HG03064 (cell line): ENCODE measurements at regions not wholly inside any gene's neighbourhood (a gene's known extent, or its start where the extent isn't known, plus 50 kb on each side); places are given as distances from the start of the nearest gene placed in this dataset.

ENCODE experiments used
- ATAC-seq: cut with Tn5 transposase; IDR thresholded peaks from one replicate; pipeline ENCODE4 v1.9.1; 2021; ENCODE audit warnings: low read depth; ENCODE audit not compliant: unreplicated experiment

DNA sequence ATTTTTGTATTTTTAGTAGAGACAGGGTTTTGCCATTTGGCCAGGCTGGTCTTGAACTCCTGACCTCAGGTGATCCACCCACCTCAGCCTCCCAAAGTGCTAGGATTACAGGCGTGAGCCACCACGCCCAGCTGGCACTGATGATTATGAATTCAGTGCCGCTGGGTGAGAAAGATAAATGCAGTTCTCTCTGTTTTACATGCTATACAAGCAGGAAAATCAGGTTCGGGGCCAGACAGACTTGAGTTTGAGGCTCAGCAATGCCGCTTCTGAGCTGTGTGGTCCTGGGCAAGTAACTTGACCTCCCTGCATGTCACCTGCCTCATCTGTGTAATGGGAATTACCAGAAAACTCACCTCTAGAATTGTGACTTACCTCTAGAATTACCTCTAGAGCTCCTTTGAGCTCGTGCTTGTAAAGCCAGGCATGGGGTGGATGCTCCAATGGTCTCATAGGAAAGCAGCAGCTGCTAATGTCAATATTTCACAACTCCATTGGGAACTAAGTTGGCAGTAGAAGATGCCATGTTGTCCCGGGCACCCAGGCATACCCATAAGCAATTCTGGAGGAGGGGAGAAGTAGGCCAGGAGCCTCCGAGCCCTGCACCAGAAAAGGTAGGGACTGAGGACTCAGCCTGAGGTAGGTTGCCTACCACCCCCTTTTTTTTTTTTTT lies 119.8 kb upstream of the SLC25A33 start:
- no peak for ATAC-seq

DNA sequence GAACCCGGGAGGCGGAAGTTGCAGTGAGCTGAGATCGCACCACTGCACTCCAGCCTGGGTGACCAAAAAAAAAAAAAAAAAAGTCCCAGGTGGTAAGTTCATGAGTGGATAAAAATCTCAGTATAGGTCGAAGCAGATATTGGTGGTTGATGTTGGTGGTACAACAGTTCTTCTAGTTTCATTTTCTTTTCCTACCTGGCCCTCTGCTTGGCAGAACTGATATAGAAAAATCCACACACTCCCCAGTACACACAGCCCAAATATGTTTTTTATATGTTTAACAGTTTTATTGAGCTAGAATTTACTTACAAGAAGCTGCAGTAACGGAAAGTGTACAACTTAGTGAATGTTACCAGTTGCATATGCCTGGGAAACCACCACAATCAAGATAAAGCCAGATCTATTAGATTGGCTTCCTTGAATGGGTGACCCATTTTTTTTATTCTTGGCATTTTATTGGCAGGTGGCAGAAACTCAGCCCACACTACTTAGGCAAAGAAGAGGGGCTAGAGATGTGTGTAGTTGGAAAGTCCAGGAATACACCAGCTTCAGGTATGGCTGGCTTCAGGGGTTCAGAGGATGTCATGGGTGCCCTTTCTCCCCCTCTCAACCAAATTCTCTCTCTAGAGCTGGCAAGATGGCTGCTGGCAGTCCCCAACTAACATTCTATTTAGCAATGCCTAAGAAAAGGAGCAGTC lies 118.3 kb upstream of the SLC25A33 start:
- no peak for ATAC-seq

DNA sequence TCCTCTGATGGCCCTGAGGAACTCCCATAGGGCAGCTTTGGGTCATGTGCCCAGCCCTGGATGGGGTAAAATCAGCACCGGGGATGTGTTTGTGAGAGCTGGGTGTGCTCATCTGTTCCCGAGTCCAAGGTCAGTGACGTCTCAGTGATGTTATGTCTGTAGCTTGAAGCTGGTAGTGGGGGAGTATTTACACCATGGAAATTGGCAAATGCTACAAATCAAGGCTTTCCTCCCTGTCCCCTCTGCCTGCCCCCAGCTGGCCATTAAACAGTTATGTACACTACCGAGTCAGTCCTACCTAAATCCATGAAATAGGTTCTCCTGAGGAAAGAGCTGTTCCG lies 117.8 kb upstream of the SLC25A33 start:
- ATAC-seq, result no peak

DNA sequence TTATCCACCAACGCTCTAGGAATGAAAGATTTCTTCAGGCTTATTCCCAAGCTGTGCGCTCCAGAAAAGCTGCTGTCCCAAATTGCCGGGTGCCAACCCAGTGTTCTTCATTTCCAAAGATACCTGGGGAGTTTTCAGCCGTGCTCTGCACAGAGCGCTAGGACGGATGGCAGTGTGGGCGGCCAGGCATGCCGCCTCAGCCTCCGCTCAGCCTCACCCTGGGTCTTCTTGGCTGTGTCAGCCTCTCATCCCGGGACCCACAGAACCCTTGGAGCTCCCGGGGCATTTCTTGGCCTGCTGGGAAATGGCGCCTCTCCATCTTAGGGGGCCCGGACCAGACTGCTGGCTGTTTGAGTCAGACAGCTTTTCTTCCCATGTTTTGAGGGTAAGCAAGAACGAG lies 116.9 kb upstream of the SLC25A33 start:
- no peak for ATAC-seq

DNA sequence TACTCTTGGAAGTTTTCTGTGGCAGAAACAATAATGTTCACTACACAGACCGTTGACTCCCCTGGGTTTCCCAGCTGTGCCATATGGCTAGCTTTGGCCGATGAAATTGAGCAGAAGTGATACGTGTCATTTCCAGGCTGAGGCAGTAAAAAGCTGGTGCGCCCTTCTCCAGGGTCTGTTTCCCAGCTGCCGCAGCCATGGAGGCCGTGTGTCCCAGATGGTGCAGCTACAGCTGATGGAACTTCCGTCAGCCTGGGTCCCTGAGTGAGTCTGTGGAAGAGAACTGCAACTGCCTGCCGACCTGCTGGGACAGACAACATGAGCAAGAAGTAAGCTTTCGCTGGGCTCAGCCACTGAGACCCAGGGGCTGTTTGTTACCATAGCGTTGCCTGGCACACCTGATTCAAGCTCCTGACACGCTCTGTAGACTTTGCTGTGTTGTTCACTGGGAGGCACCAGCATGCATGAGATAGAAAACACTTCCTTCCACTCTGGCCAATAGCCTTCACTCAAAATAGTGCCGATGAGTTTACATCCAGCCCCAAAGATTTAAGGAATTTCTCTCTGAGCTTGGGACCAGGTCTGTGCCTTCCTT lies 116.3 kb upstream of the SLC25A33 start:
- ATAC-seq, result no peak

DNA sequence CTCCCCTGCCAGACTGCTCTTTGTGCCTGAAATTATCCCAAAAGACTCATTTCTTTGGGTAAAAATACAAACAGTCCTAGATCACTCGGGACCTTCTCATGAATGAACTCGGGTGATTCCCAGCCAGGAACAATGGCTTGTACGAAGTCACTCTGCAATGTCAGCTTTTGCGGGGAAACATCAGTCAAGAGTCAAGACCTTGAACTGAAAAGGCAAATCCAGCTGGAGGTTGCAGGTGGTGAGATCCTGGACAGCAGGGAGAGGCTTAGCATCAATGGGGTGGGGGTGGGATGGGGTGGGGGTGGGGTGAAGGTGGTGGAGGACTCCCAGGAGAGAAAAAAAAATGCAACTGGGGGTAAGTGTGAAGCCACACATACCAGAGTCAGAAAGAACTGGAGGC lies 115.0 kb upstream of the SLC25A33 start:
- ATAC-seq, result no peak

DNA sequence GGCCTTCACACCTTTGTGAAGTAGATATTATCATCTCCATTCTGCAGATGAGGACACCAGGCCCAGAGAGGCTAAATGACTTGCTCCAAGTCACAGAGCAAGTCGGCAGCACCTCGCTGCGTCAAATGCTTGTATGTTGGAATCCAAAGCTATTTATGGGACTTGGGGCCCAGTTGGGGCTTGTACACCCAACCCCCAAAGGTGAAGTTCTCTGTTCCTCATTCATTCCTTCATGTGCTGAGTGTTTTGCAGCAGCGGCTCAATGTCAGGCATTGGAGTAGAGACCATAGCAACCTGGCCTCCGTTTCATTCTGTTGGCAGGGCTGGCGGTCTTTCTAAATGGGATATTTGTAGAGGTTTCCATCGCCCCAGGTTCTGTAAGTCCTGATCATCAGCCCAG lies 113.4 kb upstream of the SLC25A33 start:
- peak; percentile 10 for ATAC-seq

DNA sequence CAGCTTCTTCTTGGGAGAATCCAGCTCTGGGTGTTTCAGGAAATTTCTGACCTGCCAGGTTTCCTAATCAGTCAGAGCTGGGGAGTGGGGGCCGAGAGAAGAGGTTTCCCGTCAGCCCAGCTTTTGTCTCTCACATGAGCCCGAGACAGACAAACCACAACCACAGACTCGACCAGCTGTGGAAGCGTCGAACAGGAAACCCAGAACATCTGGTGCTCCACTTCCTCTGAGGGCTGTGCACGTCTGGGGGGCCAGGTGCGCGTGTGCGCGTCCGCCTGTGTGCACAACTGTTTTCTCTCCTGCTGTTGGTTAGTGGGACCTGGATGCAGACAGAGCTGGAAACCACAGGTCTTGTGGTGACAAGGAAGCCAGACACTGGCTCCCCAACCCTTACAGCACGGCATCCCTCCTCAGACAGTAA lies 113.0 kb upstream of the SLC25A33 start:
- peak; percentile 51 for ATAC-seq

DNA sequence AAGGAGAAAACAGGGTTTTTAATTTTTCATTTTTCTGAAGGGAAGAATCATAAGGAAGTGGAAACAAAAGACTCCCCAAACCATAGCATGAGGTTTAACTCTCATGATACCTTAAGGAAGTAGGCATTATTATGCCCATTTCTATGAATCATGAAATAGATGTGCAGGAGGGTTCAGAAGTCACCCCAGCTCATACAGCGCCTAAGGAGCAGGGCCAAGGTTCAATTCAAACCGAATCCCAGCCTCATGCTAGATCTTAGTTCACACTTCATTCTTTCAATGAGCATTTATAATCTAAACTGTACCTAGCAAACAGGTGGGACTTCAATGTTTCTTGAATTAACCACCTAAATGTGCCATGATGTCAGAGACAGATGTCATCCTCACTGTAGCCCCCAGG lies 111.9 kb upstream of the SLC25A33 start:
- no peak for ATAC-seq

DNA sequence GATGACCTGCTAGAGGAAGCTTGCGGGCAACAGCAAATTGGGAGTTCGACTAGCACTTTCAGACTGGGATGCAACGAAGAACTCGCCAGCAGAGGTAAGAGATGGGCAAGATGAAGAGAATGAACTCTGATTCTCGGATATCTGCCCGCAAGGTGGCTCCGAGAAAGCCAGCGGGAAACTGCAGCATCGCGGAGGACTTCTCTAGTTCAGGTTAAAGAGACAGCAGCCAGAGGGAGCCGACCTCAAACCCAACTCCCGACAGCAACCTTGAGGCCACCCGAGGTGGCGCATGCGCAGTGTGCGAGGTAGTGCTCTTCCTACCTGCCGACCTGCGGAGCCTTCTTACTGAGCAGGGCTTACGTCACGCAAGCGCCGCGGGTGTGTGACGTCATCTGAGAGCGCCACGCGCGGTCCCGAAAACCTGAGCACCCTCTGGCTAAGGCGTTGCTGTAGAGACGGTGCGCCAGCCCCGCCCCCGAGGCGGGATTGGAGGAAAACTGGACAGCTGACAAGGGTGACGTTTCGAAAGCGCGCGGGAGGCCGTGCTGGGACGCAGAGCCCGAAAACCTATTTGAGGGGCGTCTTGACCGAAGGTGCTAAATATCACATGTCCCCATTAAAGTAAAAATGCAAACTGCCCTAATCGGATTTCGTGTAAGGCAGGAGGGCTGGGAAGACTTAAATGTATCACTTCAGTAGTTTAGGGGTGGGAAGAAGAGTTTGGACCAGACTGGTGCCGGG lies 110.5 kb upstream of the SLC25A33 start:
- ATAC-seq, result peak; percentile 83

DNA sequence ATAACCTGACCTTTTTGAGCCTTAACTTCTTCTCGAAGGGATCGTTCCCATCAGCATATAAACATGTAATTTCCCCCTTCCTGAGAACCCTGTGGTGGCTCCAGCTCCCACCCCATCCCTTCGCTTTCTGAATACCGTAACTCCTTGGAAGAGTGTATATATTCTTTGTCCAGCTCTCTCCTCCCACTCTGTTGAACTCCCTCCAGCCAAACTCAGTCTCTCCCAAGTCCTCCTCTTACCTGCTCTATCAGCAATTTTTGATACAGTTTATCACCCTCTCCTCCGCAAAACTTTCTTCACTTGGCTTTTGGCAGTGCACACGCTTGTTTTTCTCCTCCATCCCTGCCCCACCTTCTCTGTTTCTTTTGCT lies 109.9 kb upstream of the SLC25A33 start:
- ATAC-seq, result no peak

DNA sequence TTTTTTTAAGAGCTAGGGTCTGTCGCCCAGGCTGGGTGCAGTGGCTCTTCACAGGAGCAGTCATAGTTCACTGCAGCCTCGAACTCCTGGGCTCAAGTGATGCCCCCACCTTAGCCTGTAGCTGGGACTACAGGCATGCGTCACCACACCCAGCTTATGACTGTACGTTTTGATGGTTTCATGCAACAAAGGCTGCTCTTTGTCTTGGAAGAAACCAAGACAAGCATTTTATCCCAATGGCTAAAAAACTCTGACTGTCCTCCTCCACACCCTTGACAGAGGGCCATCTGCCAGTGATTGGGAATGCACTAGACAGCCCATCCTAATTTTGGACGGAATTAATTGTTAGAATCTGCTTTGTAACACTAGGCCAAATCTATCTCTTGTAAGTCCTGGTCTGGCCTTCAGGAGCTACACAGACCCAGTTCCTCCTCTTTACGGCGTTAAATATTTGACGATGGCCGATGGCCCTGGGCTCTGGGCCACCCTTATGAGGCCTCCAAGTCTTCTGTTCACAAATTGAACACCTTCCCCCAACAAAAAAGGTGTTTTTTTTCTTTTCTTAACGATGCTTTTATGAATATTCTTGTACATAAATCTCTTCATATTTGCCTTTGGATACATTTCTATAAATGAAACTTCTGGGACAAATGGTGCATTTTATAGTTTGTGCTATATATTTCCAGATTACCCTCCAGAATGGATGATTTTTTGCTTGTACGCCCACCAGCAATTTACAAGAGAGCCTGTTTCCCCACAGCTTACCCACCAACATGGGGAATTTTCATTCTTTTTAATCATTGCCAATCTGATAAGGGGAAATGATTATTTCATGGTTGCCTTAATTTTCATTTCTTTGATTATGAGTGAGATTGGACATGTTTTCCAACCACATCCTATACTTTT lies 104.8 kb upstream of the SLC25A33 start:
- ATAC-seq, result no peak

DNA sequence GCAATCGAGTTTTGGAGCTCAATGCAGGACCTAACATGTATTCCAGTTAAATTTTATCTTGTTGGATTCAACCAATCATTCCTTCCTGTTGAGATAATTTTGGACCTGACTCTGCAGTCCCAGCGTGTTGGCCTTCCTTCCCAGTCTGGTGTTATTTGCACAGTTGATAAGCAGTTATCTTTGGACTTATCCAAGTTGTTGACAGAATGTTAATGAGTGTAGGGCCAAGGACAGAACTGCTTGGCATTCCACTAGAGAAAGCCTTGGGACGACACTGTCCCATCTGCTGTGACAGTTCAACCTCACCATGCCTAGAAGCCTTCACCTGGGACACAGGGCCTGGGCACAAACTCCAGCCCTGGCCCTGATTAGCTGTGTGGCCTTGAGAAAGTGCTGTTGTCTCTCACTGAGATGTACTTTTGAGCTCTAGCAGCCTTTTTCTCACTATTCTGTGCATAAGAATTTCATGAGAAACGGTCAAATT lies 104.1 kb upstream of the SLC25A33 start:
- ATAC-seq, result no peak

DNA sequence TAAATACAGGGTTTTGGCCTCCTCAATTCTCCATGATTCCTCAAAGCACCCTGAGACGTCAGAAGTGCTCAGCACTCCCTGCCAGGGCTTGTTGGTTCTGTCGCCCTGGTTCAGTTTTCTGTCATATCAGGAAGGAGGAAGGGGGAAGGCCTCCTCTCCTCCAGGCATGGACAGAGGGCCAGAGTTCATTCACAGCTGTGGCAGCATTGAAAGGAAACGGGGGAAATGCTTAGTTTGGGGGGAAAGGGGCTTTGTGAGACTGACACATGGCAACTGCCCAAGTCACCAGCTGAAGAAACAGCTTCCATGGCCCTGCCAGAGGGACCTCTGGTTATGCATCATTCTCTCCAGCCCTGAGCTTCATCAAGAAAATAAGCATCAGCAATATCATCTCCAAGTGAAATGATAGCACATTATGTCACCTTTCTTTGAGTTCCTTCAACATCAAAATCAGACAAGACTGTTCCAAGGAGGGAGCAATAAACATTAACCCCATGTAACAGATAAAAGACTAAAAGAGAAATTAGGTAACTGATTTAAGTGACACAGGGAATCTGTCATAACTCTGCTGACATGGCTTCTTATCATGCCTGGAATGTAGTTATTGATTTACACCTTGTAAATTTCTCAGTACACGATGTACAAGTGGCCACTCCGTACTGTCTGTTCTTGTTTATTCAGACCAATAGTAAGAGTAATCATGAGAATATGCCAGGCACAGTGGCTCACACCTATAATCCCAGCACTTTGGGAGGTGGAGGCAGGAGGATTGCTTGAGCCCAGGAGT lies 103.2 kb upstream of the SLC25A33 start:
- ATAC-seq, result no peak

DNA sequence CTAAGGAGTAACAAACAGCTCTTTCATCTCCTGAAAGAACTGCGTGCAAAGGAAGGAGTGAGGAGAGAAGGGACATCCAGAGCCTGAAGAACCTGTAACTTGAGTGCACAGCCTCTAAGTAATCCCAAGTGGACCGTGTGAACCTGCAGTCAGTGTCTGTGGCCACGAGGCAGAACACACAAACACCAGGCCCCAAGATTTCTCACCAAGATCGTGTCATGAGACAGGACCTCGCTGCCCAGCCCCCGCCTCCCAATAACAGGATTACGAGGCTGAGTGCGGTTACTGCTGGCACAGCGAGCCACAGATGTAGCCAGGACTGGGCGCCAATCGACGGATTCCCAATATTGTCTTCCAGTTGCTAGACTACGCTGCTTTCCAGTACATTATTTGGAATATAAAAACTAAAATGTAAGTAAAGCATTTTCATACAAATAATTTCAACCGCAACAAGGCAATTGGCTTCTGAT lies 101.3 kb upstream of the SLC25A33 start:
- ATAC-seq, result no peak

DNA sequence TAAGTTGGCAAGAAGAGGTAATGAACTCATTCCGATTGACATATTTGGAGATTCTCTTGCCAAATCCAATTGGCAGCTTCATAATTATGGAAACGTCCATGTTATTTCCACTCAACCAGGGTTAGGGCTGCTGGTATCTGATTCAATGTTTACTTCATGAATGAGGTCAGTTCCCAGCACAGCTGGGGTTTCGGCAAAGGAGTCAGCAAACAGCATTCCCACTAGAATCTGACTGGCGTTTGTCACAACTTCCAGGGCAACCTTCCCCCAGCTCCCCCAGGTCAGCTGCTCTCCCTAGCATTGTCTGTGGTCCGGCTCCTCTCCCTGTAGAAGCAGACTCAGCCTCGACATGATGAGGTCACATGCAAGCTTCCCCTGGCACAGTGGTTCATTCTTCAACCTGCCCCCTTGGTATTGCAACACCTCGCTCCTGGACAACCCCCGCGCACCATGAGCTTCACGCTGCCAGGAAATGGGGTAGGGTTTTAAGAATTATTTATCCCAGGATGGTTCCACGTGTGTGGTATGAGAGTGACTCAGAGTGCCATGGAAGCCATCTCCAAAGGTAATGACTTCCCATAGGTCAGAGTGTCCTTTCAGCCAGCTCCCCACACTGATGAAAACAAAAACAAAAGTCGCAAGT lies 100.7 kb upstream of the SLC25A33 start:
- ATAC-seq, result no peak

DNA sequence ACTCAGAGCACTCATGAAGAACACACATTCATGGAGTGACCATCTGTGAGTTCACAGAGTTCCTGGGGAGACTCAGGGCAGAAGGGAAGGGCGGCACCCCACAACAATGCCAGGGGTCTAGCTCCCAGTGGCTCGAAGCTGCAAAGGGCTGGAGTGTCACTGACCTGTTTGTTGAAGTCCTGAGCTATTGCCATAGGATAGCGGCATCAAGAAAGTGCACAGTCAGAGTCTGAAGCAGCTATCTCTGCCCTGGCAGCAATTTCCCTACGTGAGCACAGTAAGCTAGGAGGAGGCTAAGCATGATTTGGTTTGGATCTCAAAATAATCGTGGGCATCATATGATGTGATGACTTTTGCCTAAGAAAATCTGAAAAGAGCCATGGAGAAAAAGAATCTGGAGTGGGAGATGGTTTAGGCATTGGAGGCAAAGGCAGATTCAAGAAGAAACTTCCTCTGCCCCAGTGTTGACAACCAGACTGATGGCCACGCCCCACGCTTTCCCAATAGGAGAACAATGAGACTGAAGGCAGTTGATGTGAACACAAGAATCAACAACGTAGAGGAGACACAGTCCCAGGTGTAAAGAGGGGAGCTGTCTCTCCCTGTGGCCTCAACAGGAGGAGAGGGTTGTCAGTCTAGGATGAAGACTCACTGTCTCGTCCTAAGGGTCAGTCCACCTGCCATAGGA lies 100.0 kb upstream of the SLC25A33 start:
- no peak for ATAC-seq

DNA sequence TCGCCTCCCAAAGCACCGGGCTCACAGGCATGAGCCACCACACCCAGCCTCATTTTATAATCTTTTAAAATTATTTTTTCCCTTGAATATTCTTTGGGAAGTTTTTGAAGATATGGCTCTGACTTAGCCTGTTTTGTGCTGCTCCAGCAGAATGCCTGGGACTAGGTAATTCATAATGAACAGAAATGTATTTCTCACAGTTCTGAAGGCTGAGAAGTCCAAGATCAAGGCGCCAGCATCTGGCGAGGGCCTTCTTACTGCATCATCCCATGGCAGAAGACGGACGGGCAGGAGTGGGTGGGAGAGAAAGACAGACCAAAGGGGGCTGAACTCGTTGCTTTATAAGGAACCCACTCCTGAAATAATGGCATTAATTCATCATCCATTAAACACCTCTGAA lies 99.0 kb upstream of the SLC25A33 start:
- no peak for ATAC-seq
